ELF-1 (cell line): ENCODE measurements at regions not wholly inside any gene's neighbourhood (a gene's known extent, or its start where the extent isn't known, plus 50 kb on each side); places are given as distances from the start of the nearest gene placed in this dataset.
"Not testable (repeated sequence)": the region's sequence is repeated elsewhere in the genome, so short reads cannot be mapped to it uniquely, and the experiment has no call there.

ENCODE experiments used
- DNase-seq: peaks from one replicate; pipeline ENCODE4 v3.0.0-alpha.2; 2016; ENCODE audit warnings: low read depth, low spot score

- DNase-seq, result no peak
Observed at GRCh38 chr12:103011974-103012763, 54.7 kb downstream of the ASCL1 start.

GRCh38 chr12:103012884-103013283, 55.4 kb downstream of the ASCL1 start:
- DNase-seq, result peak; percentile 4

- no peak for DNase-seq
Observed at GRCh38 chr12:103013741-103014300, 56.3 kb downstream of the ASCL1 start.

- no peak for DNase-seq
Observed at GRCh38 chr12:103016381-103016780, 58.9 kb downstream of the ASCL1 start.

- no peak for DNase-seq
Observed at GRCh38 chr12:103020839-103021238, 63.4 kb downstream of the ASCL1 start.

GRCh38 chr12:103021538-103022218, 64.2 kb downstream of the ASCL1 start:
- no peak for DNase-seq

- DNase-seq, result no peak
Observed at GRCh38 chr12:103024650-103025049, 67.2 kb downstream of the ASCL1 start.

GRCh38 chr12:103026643-103027042, 69.2 kb downstream of the ASCL1 start:
- not testable (repeated sequence) for DNase-seq

GRCh38 chr12:103028881-103029639, 71.6 kb downstream of the ASCL1 start:
- DNase-seq, result no peak

- DNase-seq, result no peak
Observed at GRCh38 chr12:103036581-103037214, 79.2 kb downstream of the ASCL1 start.

GRCh38 chr12:103043531-103044486, 86.3 kb downstream of the ASCL1 start:
- peak; percentile 50 for DNase-seq

- DNase-seq, result no peak
Observed at GRCh38 chr12:103046154-103046553, 88.7 kb downstream of the ASCL1 start.

GRCh38 chr12:103050273-103050672, 92.8 kb downstream of the ASCL1 start:
- DNase-seq, result no peak

- DNase-seq, result no peak
Observed at GRCh38 chr12:103053089-103053488, 95.6 kb downstream of the ASCL1 start.

- DNase-seq, result no peak
Observed at GRCh38 chr12:103073630-103074029, 116.2 kb downstream of the ASCL1 start.

GRCh38 chr12:103075848-103076247, 118.4 kb downstream of the ASCL1 start:
- DNase-seq, result no peak

GRCh38 chr12:103077108-103077773, 119.8 kb downstream of the ASCL1 start:
- DNase-seq, result no peak

- no peak for DNase-seq
Observed at GRCh38 chr12:103085541-103085940, 128.1 kb downstream of the ASCL1 start.

- DNase-seq, result no peak
Observed at GRCh38 chr12:103086471-103086870, 129.0 kb downstream of the ASCL1 start.
